Keratinocyte (primary cell): ENCODE measurements at regions not wholly inside any gene's neighbourhood (a gene's known extent, or its start where the extent isn't known, plus 50 kb on each side); places are given as distances from the start of the nearest gene placed in this dataset.

Experiments
- EZH2 ChIP-seq: IDR thresholded peaks from one replicate; pipeline ENCODE4 v1.6.1; 2012; ENCODE audit warnings: inconsistent platforms, mild to moderate bottlenecking, low read length, moderate library complexity
- TF ChIP-seq, protein P1 (sequence below), 3 experiments: IDR thresholded peaks in 1 of 3; conservative IDR thresholded peaks in 1 of 3; optimal IDR thresholded peaks in 1 of 3; 2 replicates in 2 of 3; 3 replicates in 1 of 3; pipeline versions ENCODE3 to v1.5.1; 2011; ENCODE audit warnings: low read length in 3 of 3, mild to moderate bottlenecking in 3 of 3, moderate library complexity in 2 of 3, control low read depth in 1 of 3, inconsistent platforms in 1 of 3; ENCODE audit not compliant: insufficient read depth in 2 of 3; ENCODE audit errors: extremely low read depth in 1 of 3

DNA sequence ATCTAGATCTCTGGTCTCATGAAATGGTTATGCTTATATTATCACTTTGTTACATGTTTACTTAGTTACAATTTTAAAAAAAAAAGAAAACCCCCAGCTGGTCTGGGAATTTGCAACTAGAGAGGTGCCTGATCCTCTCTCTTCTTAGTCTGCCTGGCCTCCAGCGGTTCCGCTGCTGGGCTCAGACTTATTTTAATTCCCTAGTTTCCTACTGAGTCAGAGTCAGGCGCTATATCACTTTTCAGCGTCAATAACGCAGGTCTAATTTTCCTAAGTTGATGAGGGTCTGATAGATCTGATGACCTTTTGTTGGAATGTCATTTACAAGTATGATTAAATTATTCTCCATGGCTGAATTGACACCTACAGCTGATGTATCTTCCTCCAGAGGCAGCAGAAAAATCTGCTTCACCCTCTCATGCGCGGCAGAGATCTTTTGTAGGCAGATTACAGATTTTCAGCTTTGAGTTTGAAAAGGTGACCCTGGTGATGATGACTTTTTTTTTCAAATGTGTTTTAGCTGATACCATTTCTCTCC lies 391.0 kb downstream of the CBLN4 start:
- TF ChIP-seq, protein P1, sequence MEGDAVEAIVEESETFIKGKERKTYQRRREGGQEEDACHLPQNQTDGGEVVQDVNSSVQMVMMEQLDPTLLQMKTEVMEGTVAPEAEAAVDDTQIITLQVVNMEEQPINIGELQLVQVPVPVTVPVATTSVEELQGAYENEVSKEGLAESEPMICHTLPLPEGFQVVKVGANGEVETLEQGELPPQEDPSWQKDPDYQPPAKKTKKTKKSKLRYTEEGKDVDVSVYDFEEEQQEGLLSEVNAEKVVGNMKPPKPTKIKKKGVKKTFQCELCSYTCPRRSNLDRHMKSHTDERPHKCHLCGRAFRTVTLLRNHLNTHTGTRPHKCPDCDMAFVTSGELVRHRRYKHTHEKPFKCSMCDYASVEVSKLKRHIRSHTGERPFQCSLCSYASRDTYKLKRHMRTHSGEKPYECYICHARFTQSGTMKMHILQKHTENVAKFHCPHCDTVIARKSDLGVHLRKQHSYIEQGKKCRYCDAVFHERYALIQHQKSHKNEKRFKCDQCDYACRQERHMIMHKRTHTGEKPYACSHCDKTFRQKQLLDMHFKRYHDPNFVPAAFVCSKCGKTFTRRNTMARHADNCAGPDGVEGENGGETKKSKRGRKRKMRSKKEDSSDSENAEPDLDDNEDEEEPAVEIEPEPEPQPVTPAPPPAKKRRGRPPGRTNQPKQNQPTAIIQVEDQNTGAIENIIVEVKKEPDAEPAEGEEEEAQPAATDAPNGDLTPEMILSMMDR (optimal IDR thresholded peaks at IDR 0.05 in 1 of 3, IDR thresholded peaks at IDR 0.05 in 1 of 3, conservative IDR thresholded peaks at IDR 0.05 in 1 of 3; ENCODE audit: extremely low read depth in 1 of 3, insufficient read depth in 2 of 3, low read length in 3 of 3) = no peak
- no peak for TF ChIP-seq EZH2
